AG10803 (cell line): ENCODE measurements at regions not wholly inside any gene's neighbourhood (a gene's known extent, or its start where the extent isn't known, plus 50 kb on each side); places are given as distances from the start of the nearest gene placed in this dataset.

ENCODE experiments used
- DNase-seq: peaks from one replicate; pipeline ENCODE4 v3.0.0; 2010; ENCODE audit warnings: low read depth
- H3K4me3 ChIP-seq: 2 replicates; pipeline ENCODE4 v1.5.1; 2011; ENCODE audit warnings: mild to moderate bottlenecking, low read length, control low read depth
- CTCF ChIP-seq: conservative IDR thresholded peaks from 2 replicates; pipeline ENCODE4 v1.5.1; 2011; ENCODE audit warnings: mild to moderate bottlenecking, low read length, control low read depth, inconsistent platforms

- TF ChIP-seq CTCF: no peak
- no peak for DNase-seq
- H3K4me3 ChIP-seq: no peak overlapping the region
Observed at GRCh38 chr10:109174526-109174925, 748.8 kb downstream of the XPNPEP1 start.

GRCh38 chr10:109173937-109174336 is 749.4 kb downstream of the XPNPEP1 start:
- no peak for TF ChIP-seq CTCF

DNA sequence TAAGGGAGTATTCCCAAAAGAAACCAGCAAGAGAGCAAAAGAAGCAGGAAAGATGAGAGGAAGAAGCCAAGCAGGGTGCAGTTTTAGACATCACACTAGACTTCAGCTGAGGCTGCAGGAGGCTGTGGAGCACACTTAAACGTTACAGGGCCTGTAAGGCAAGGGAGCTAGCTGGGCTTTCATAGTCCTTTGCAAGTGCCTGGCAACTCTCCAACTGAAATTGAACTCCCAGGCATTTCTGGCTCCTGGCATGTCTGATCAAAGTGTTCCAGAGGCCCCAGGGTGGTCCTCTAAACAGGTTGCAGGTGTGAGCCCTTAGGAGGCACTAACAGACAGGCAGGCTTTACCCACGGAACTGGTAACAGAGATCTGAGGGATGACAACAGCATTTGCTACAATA is 750.2 kb downstream of the XPNPEP1 start:
- H3K4me3 ChIP-seq: no peak overlapping the region
- TF ChIP-seq CTCF: no peak
- no peak for DNase-seq

More at GRCh38 chr10:109173937-109174336, 749.4 kb downstream of the XPNPEP1 start:
- DNase-seq: no peak
- H3K4me3 ChIP-seq: no peak overlapping the region

- DNase-seq: peak; percentile 3
- H3K4me3 ChIP-seq: no peak overlapping the region
- no peak for TF ChIP-seq CTCF
Observed at GRCh38 chr10:109166935-109167334, 756.4 kb downstream of the XPNPEP1 start.

GRCh38 chr10:109159351-109159750 is 764.0 kb downstream of the XPNPEP1 start:
- TF ChIP-seq CTCF: no peak
- no peak overlapping the region for H3K4me3 ChIP-seq
- no peak for DNase-seq

DNA sequence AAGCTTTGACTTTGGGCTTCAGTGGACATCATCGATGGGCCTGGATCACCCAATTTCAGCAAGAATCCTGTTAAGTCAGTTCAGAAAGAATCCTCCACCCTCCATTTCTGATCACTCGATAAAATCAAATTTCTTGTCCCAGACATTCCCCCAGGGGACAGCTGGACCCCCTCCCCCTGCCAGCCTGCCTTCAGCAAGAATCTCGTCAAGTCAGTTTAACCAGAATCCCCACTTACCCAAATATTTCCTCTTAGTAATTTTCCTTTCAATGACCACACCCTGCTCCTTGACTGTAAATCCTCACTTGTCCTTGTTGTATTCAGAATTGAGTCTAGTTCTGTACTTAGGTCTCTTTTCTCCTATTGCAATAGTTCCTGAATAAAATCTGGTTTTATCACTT is 766.9 kb downstream of the XPNPEP1 start:
- no peak for DNase-seq
- no peak for TF ChIP-seq CTCF

GRCh38 chr10:109149666-109150350 is 773.5 kb downstream of the XPNPEP1 start:
- H3K4me3 ChIP-seq: no peak overlapping the region
- TF ChIP-seq CTCF: no peak
- no peak for DNase-seq

More for the DNA sequence above, 766.9 kb downstream of the XPNPEP1 start:
- no peak overlapping the region for H3K4me3 ChIP-seq
